NCI-H1694 (cell line): ENCODE measurements at regions not wholly inside any gene's neighbourhood (a gene's known extent, or its start where the extent isn't known, plus 50 kb on each side); places are given as distances from the start of the nearest gene placed in this dataset.

Source experiments
- DNase-seq: peaks from one replicate; lab custom pipeline; 2025; lab: John Stamatoyannopoulos, UW

GRCh38 chr18:45312555-45313126 lies 302.6 kb upstream of the SLC14A2 start:
- no peak for DNase-seq

GRCh38 chr18:45316127-45316526 lies 299.1 kb upstream of the SLC14A2 start:
- DNase-seq: no peak

GRCh38 chr18:45317948-45318640 lies 297.2 kb upstream of the SLC14A2 start:
- DNase-seq: no peak

GRCh38 chr18:45320724-45321123 lies 294.6 kb upstream of the SLC14A2 start:
- no peak for DNase-seq

- peak; percentile 3 for DNase-seq
These were observed 293.8 kb upstream of the SLC14A2 start for GRCh38 chr18:45321520-45321919.

GRCh38 chr18:45322343-45322742 lies 292.9 kb upstream of the SLC14A2 start:
- no peak for DNase-seq

- DNase-seq: no peak
These were observed 291.2 kb upstream of the SLC14A2 start for GRCh38 chr18:45324101-45324494.

- DNase-seq: peak; percentile 63
These were observed 290.7 kb upstream of the SLC14A2 start for GRCh38 chr18:45324495-45325113.

- no peak for DNase-seq
These were observed 289.5 kb upstream of the SLC14A2 start for GRCh38 chr18:45325778-45326177.

- no peak for DNase-seq
These were observed 288.8 kb upstream of the SLC14A2 start for GRCh38 chr18:45326505-45326904.

GRCh38 chr18:45328296-45328695 lies 287.0 kb upstream of the SLC14A2 start:
- no peak for DNase-seq

GRCh38 chr18:45328811-45329210 lies 286.5 kb upstream of the SLC14A2 start:
- no peak for DNase-seq

- DNase-seq: no peak
These were observed 286.0 kb upstream of the SLC14A2 start for GRCh38 chr18:45329316-45329715.

- no peak for DNase-seq
These were observed 285.1 kb upstream of the SLC14A2 start for GRCh38 chr18:45330170-45330594.

GRCh38 chr18:45332871-45333270 lies 282.4 kb upstream of the SLC14A2 start:
- no peak for DNase-seq

GRCh38 chr18:45334191-45334590 lies 281.1 kb upstream of the SLC14A2 start:
- no peak for DNase-seq

- DNase-seq: no peak
These were observed 279.8 kb upstream of the SLC14A2 start for GRCh38 chr18:45335282-45336043.

- DNase-seq: no peak
These were observed 278.8 kb upstream of the SLC14A2 start for GRCh38 chr18:45336448-45336847.

GRCh38 chr18:45337477-45337876 lies 277.8 kb upstream of the SLC14A2 start:
- DNase-seq: no peak

- no peak for DNase-seq
These were observed 275.3 kb upstream of the SLC14A2 start for GRCh38 chr18:45339810-45340550.

- DNase-seq: no peak
These were observed 274.4 kb upstream of the SLC14A2 start for GRCh38 chr18:45340884-45341283.

GRCh38 chr18:45341454-45341853 lies 273.8 kb upstream of the SLC14A2 start:
- no peak for DNase-seq
